IPS-18a (cell line): ENCODE measurements at regions not wholly inside any gene's neighbourhood (a gene's known extent, or its start where the extent isn't known, plus 50 kb on each side); places are given as distances from the start of the nearest gene placed in this dataset.

Source experiments
- H3K27ac ChIP-seq: one replicate; pipeline ENCODE4 v1.5.1; 2013; ENCODE audit warnings: low read length
- H3K27me3 ChIP-seq: one replicate; pipeline ENCODE4 v1.6.1; 2013; ENCODE audit warnings: mild to moderate bottlenecking, low read length; ENCODE audit not compliant: control insufficient read depth, insufficient read depth
- H3K36me3 ChIP-seq: one replicate; pipeline ENCODE4 v1.6.1; 2013; ENCODE audit warnings: low read depth, low read length; ENCODE audit not compliant: control insufficient read depth
- H3K4me1 ChIP-seq: one replicate; pipeline ENCODE4 v1.6.1; 2013; ENCODE audit warnings: low read depth, low read length; ENCODE audit not compliant: control insufficient read depth
- H3K4me3 ChIP-seq: one replicate; pipeline ENCODE4 v1.5.1; 2013; ENCODE audit warnings: low read length
- H3K9ac ChIP-seq: one replicate; pipeline ENCODE4 v1.6.1; 2013; ENCODE audit warnings: mild to moderate bottlenecking, low read length, moderate library complexity
- H3K9me3 ChIP-seq: one replicate; pipeline ENCODE4 v1.6.1; 2013; ENCODE audit warnings: low read depth, low read length; ENCODE audit not compliant: control insufficient read depth

GRCh38 chr7:26441611-26442277, 150.1 kb downstream of the SNX10 start:
- Histone ChIP-seq H3K36me3 (no peaks in the 10 kb centered on the region), H3K9me3 (no peaks in the 10 kb centered on the region), H3K27me3 (no peaks in the 10 kb centered on the region), H3K9ac (no peak overlapping the region), H3K4me1 (peaks cover 16% of the 10 kb centered on the region), H3K4me3 (no peak overlapping the region), H3K27ac (no peak overlapping the region)

GRCh38 chr7:26443006-26443405, 151.3 kb downstream of the SNX10 start:
- peaks cover 16% of the 10 kb centered on the region for H3K4me1 ChIP-seq
- no peaks in the 10 kb centered on the region for H3K36me3 ChIP-seq
- no peak overlapping the region for H3K4me3 ChIP-seq
- H3K27me3 ChIP-seq = no peaks in the 10 kb centered on the region
- no peaks in the 10 kb centered on the region for H3K9me3 ChIP-seq
- no peak overlapping the region for H3K9ac ChIP-seq
- H3K27ac ChIP-seq = no peak overlapping the region

- H3K27me3 ChIP-seq = no peaks in the 10 kb centered on the region
- no peaks in the 10 kb centered on the region for H3K36me3 ChIP-seq
- H3K4me3 ChIP-seq = no peak overlapping the region
- no peaks in the 10 kb centered on the region for H3K9me3 ChIP-seq
- no peak overlapping the region for H3K27ac ChIP-seq
- peaks cover 16% of the 10 kb centered on the region for H3K4me1 ChIP-seq
- H3K9ac ChIP-seq = no peak overlapping the region
Measured at GRCh38 chr7:26443751-26444150, 152.1 kb downstream of the SNX10 start.

- no peaks in the 10 kb centered on the region for H3K27me3 ChIP-seq
- no peaks in the 10 kb centered on the region for H3K36me3 ChIP-seq
- no peaks in the 10 kb centered on the region for H3K9me3 ChIP-seq
- no peak overlapping the region for H3K4me3 ChIP-seq
- H3K4me1 ChIP-seq = peaks cover 16% of the 10 kb centered on the region
- no peak overlapping the region for H3K9ac ChIP-seq
- no peak overlapping the region for H3K27ac ChIP-seq
Measured at GRCh38 chr7:26444555-26444954, 152.9 kb downstream of the SNX10 start.

- no peaks in the 10 kb centered on the region for H3K27me3 ChIP-seq
- H3K4me3 ChIP-seq = no peak overlapping the region
- no peaks in the 10 kb centered on the region for H3K9me3 ChIP-seq
Measured at GRCh38 chr7:26447116-26447515, 155.5 kb downstream of the SNX10 start.

GRCh38 chr7:26449175-26450165, 157.8 kb downstream of the SNX10 start:
- no peaks in the 10 kb centered on the region for H3K36me3 ChIP-seq
- no peaks in the 10 kb centered on the region for H3K9me3 ChIP-seq
- no peak overlapping the region for H3K9ac ChIP-seq
- peaks cover 11% of the 10 kb centered on the region for H3K4me1 ChIP-seq
- H3K27me3 ChIP-seq = no peaks in the 10 kb centered on the region
- H3K27ac ChIP-seq = no peak overlapping the region
- no peak overlapping the region for H3K4me3 ChIP-seq

More at GRCh38 chr7:26447116-26447515, 155.5 kb downstream of the SNX10 start:
- Histone ChIP-seq H3K27ac (no peak overlapping the region), H3K36me3 (no peaks in the 10 kb centered on the region), H3K9ac (no peak overlapping the region), H3K4me1 (peaks cover 8% of the 10 kb centered on the region)

GRCh38 chr7:26451997-26452396, 160.3 kb downstream of the SNX10 start:
- Histone ChIP-seq H3K4me3 (no peak overlapping the region), H3K9ac (no peak overlapping the region)

GRCh38 chr7:26454180-26454579, 162.5 kb downstream of the SNX10 start:
- no peak overlapping the region for H3K9ac ChIP-seq
- H3K9me3 ChIP-seq = no peaks in the 10 kb centered on the region
- no peak overlapping the region for H3K4me3 ChIP-seq
- H3K27ac ChIP-seq = no peak overlapping the region
- H3K27me3 ChIP-seq = no peaks in the 10 kb centered on the region
- no peaks in the 10 kb centered on the region for H3K36me3 ChIP-seq
- peaks cover 11% of the 10 kb centered on the region for H3K4me1 ChIP-seq

More at GRCh38 chr7:26451997-26452396, 160.3 kb downstream of the SNX10 start:
- no peaks in the 10 kb centered on the region for H3K27me3 ChIP-seq
- H3K36me3 ChIP-seq = no peaks in the 10 kb centered on the region
- H3K9me3 ChIP-seq = no peaks in the 10 kb centered on the region
- no peak overlapping the region for H3K27ac ChIP-seq
- peaks cover 11% of the 10 kb centered on the region for H3K4me1 ChIP-seq

GRCh38 chr7:26457696-26458327, 166.2 kb downstream of the SNX10 start:
- no peaks in the 10 kb centered on the region for H3K27me3 ChIP-seq
- H3K9ac ChIP-seq = no peak overlapping the region
- H3K36me3 ChIP-seq = no peaks in the 10 kb centered on the region
- no peaks in the 10 kb centered on the region for H3K9me3 ChIP-seq
- no peak overlapping the region for H3K4me3 ChIP-seq
- no peak overlapping the region for H3K27ac ChIP-seq
- H3K4me1 ChIP-seq = no peaks in the 10 kb centered on the region

- no peak overlapping the region for H3K4me3 ChIP-seq
- H3K27ac ChIP-seq = no peak overlapping the region
- H3K4me1 ChIP-seq = no peaks in the 10 kb centered on the region
- H3K27me3 ChIP-seq = no peaks in the 10 kb centered on the region
- no peak overlapping the region for H3K9ac ChIP-seq
- no peaks in the 10 kb centered on the region for H3K36me3 ChIP-seq
- H3K9me3 ChIP-seq = no peaks in the 10 kb centered on the region
Measured at GRCh38 chr7:26458466-26459145, 166.9 kb downstream of the SNX10 start.
